HCT116 (cell line): ENCODE measurements at regions not wholly inside any gene's neighbourhood (a gene's known extent, or its start where the extent isn't known, plus 50 kb on each side); places are given as distances from the start of the nearest gene placed in this dataset.

Experiments used
- POLR2A ChIP-seq: IDR thresholded peaks from 2 replicates; pipeline ENCODE4 v1.7.0; 2011; ENCODE audit warnings: borderline replicate concordance; ENCODE audit not compliant: insufficient read depth, insufficient read length; ENCODE audit errors: extremely low read depth
- RAD21 ChIP-seq: IDR thresholded peaks from 2 replicates; pipeline ENCODE4 v1.6.1; 2012; ENCODE audit warnings: low read depth, mild to moderate bottlenecking
- SRF ChIP-seq: IDR thresholded peaks from 2 replicates; pipeline ENCODE4 v1.6.1; 2012; ENCODE audit warnings: low read depth
- ZNF274 ChIP-seq: fragments of 200-500 bp; sonication (Bioruptor generic); IDR thresholded peaks from 2 replicates; pipeline ENCODE4 v1.6.1; 2014; ENCODE audit warnings: mild to moderate bottlenecking, low read depth, low read length, inconsistent platforms
- TF ChIP-seq, protein P1 (sequence below): IDR thresholded peaks from 2 replicates; pipeline ENCODE4 v1.6.1; 2012
- TF ChIP-seq, protein P2 (sequence below), 3 experiments: fragments of 200-600 bp in 1 of 3; sonication (generic) in 1 of 3; IDR thresholded peaks in 2 of 3; conservative IDR thresholded peaks in 1 of 3; 2 replicates each; pipeline ENCODE4 v1.5.1; 2012 to 2017; ENCODE audit warnings: low read depth in 2 of 3, low read length in 2 of 3, antibody characterized with exemption in 1 of 3, borderline replicate concordance in 1 of 3, control low read depth in 1 of 3, mild to moderate bottlenecking in 1 of 3, mixed read lengths in 1 of 3, mixed run types in 1 of 3, moderate library complexity in 1 of 3; ENCODE audit not compliant: insufficient read depth in 1 of 3

DNA sequence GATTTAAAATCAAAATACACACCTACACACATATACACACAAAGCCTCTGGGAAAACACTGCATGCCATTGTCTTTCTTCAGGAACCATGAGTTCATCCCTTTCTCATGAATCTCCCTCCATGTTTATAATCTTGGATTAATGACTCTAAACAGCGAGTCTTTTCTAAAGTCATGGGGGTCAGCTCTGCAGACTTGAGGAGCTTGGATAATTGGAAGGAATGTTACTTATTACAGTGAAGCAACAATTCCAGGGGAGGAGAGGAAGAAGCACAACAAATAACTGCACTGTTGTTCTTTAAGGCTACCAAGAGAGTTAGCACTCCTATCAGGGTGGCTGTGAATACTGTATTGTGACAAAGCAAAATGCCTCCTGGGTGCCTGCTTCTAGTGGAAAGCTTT lies 444.7 kb downstream of the ANXA1 start:
- TF ChIP-seq, protein P1, sequence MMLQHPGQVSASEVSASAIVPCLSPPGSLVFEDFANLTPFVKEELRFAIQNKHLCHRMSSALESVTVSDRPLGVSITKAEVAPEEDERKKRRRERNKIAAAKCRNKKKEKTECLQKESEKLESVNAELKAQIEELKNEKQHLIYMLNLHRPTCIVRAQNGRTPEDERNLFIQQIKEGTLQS: no peak
- TF ChIP-seq SRF (no peak), ZNF274 (no peak), RAD21 (no peak), POLR2A (no peak)
- TF ChIP-seq, protein P2, sequence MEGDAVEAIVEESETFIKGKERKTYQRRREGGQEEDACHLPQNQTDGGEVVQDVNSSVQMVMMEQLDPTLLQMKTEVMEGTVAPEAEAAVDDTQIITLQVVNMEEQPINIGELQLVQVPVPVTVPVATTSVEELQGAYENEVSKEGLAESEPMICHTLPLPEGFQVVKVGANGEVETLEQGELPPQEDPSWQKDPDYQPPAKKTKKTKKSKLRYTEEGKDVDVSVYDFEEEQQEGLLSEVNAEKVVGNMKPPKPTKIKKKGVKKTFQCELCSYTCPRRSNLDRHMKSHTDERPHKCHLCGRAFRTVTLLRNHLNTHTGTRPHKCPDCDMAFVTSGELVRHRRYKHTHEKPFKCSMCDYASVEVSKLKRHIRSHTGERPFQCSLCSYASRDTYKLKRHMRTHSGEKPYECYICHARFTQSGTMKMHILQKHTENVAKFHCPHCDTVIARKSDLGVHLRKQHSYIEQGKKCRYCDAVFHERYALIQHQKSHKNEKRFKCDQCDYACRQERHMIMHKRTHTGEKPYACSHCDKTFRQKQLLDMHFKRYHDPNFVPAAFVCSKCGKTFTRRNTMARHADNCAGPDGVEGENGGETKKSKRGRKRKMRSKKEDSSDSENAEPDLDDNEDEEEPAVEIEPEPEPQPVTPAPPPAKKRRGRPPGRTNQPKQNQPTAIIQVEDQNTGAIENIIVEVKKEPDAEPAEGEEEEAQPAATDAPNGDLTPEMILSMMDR (IDR thresholded peaks at IDR 0.05 in 2 of 3, conservative IDR thresholded peaks at IDR 0.05 in 1 of 3; ENCODE audit: borderline replicate concordance in 1 of 3, insufficient read depth in 1 of 3, low read depth in 2 of 3, low read length in 2 of 3): no peak
